GM19397 (cell line): ENCODE measurements at regions not wholly inside any gene's neighbourhood (a gene's known extent, or its start where the extent isn't known, plus 50 kb on each side); places are given as distances from the start of the nearest gene placed in this dataset.

Source experiments
- ATAC-seq: cut with Tn5 transposase; IDR thresholded peaks from one replicate; pipeline ENCODE4 v1.9.1; 2021; ENCODE audit warnings: mild to moderate bottlenecking, moderate library complexity; ENCODE audit not compliant: unreplicated experiment

- ATAC-seq: no peak
Measured at GRCh38 chr1:82485591-82486369, 685.0 kb downstream of the ADGRL2 start.

- ATAC-seq: no peak
Measured at GRCh38 chr1:82483146-82483545, 682.4 kb downstream of the ADGRL2 start.

- no peak for ATAC-seq
Measured at GRCh38 chr1:82478916-82479315, 678.2 kb downstream of the ADGRL2 start.

DNA sequence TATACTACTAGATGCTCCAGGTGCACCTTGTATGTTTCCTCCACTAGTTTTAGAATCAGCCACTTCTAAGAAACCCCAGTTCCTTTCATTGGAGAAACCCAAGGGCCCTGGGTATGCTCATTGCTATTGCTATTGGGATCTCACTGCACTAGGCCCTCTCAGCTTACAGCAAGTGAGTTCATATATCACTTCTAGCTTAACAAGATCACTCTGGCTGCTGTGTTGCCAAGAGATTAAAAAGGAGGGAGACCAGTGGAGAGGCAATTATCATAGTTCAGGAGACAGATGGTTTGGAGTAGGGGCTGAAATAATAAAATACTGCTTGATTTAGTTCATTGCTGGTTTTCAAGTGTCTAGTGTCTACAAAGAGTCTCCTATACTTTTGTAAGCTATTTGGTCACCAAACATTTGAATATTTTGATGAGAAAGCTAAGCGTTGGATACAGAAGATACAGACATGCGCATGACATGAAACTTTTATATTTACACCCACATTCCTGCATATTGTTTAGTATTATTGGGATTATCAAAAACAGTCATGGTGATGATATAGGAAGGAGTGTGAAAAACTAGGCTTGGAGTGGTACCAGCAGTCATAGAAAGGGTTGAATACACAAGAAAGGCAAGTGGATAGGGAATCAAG lies 671.9 kb downstream of the ADGRL2 start:
- no peak for ATAC-seq

- no peak for ATAC-seq
Measured at GRCh38 chr1:82466891-82467290, 666.2 kb downstream of the ADGRL2 start.

DNA sequence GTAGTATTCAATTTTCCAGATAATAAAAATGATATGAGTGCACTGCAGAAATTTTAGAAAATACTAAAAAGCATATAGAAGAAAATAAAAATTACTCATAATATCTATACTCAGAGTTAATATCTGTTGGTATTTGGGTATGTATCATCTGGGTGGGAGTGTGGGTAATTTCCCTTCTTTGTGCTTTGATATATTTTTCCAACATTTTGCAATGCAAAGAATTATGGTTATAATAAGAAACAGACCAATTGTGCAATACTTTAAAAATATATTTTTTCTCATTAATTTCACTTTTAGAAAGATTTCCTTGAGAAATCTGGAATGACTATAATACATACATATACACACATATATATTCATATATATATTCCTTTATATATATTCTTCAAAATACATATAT lies 665.7 kb downstream of the ADGRL2 start:
- ATAC-seq: no peak

- no peak for ATAC-seq
Measured at GRCh38 chr1:82465024-82465423, 664.3 kb downstream of the ADGRL2 start.

- no peak for ATAC-seq
Measured at GRCh38 chr1:82464362-82465001, 663.7 kb downstream of the ADGRL2 start.

DNA sequence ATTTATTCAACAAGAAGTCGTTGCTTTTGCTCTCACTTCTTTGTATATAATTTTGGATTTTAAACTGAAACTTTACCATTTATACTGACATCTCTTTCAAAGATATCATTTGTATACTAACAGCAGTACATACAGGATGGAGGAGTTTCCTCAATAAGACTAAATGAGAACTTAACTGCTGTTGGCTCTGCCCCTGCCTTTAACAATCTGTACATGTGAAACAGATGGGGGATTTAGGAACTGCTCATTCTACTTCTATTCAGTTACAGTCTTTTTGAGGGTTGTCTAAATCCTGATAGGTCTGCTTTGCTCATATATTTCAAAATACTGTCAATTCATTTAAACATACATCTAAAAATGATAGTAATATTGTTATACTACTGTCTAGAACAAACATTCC lies 663.2 kb downstream of the ADGRL2 start:
- ATAC-seq: no peak

DNA sequence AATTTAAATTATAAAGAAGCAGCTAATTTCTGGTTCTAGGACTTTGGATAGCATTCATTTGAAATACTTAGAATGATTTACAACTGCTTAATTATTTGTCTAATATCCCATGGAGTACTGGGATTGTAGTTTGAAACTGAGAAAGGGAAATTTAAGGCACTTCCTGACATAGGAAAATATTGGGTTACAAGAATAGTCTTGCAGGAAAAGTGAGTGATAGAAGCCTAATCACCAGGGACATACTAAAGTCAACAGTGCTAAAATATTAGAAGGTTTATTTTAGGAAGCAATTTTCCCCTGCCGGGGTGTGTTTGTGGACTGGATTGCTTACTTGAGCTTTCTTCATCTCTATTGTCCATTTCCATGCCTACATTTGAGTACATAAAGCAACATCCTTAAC lies 661.6 kb downstream of the ADGRL2 start:
- no peak for ATAC-seq

GRCh38 chr1:82455342-82455741 lies 654.6 kb downstream of the ADGRL2 start:
- ATAC-seq: no peak

GRCh38 chr1:82454431-82454830 lies 653.7 kb downstream of the ADGRL2 start:
- ATAC-seq: no peak

DNA sequence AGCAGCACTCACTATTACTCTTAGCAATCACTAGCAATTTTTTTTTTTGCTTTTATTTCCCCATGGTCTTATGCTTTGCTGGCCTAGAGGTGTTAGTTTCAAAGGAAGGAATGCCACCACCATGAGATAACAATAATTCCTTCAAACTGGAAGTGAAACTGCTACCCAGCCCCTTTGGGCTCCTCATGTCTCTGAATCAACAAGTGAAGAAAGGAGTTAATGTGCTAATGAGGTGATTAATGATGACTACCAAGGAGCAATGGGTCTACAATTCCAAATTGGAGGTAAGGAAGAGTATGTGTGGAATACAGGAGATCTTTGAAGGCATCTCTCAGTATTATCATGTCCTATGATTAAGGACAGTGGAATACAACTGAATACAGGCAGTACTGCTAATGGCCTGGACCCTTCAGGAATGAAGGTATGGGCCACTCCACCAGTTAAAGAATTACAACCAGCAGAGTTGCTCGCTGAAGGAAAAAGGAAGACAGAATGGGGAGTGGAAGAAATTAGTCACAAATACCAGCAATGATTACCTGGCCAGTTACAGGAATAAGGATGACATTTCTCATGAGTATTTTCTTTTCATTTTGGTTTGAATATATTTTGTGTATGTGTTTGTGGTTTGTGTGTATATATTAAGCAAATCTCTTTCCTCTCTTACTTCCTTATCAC lies 652.9 kb downstream of the ADGRL2 start:
- no peak for ATAC-seq

DNA sequence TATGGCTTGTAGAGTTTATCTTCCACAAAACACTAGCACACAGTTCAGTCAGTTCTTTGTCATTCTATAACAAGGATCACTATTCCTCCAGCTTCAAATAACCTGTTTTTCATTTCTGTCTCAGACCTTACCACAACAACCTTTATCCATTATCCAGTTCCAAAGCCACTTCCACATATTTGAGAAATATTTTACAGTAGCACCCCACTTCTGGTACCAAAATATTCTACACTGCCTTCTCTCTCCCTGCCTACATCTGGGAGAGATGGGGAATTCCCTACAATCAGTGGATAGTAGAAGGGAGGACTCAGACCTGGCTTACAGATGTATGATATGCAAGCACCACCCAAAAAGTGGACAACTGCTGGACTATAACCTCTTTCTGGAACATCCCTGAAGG lies 651.4 kb downstream of the ADGRL2 start:
- ATAC-seq: no peak

DNA sequence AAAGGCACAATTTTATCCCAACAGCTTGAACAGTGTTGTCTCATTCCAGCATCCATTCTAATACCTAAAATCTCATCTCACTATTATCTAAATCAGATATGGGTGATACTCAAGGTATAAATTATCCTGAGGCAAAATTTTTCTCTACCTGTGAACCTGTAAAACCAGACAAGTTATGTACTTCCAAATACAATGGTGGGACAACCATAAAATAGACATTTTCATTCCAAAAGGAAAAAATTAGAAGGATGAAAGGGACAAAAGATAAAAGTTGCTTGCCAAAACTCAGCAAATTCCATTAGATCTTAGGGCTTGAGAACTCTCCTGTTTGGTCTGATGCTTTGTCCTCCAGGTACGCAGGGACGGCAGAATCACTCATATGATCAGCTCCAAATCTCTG lies 650.5 kb downstream of the ADGRL2 start:
- no peak for ATAC-seq

DNA sequence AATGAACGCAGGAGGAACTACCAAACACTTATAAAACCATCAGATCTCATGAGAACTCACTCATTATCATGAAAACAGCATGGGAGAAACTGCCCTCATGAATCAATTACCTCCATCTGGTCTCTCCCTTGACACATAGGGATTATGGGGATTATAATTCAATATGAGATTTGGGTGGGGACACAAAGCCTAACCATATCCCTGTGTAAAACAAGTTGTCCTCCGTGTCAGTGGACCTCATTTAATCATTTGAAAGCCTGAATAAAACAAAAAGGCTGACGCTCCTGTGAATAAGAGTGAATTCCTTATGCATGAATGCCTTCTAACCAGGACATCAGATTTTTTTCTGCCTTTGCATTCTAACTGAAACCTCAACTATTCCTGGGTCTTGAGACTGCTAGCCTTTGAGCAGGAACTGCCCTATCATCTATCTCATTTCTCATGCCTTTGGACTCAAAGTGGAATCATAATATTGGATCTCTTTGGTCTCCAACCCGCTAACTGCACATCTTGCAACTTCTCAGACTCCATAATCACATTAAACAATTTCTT lies 648.8 kb downstream of the ADGRL2 start:
- no peak for ATAC-seq

GRCh38 chr1:82446955-82447354 lies 646.2 kb downstream of the ADGRL2 start:
- no peak for ATAC-seq

GRCh38 chr1:82446236-82446635 lies 645.5 kb downstream of the ADGRL2 start:
- ATAC-seq: no peak

DNA sequence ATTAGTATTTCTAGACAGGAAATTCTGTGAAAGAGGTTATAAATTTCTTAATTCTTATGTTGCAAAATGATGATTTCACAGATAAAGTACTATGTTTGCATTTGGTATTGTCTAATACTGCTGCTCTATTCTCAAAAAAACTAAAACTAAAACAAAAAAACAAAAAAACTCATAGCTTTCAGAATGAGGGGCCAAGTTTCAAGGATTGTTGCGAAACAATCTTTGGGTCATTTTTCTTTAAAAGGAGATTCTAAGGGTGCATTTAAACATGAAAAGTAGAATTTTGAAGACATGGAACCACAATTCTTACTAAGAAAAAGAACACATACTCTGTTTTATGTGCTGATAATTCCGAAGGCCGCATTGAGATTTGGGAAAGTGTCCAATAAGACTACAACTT lies 645.1 kb downstream of the ADGRL2 start:
- no peak for ATAC-seq

DNA sequence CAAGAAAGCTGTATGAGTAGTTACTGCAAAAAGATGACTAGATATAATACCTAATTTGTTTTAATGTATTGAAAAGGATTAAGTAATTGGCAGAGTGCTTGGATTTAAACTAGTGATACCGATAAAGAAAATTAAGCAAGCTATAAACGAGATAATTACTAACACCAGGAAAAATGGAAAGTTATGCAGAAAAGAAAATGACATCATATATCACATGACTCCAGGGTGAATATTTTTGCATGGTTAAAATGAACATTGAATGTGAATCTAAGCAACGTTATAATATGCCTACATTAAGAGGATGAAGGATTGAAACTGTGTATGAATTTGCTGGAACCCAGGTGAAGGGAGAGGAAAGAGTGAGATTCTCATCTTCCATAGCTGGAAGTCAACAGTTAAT lies 644.4 kb downstream of the ADGRL2 start:
- no peak for ATAC-seq

GRCh38 chr1:82441402-82441801 lies 640.7 kb downstream of the ADGRL2 start:
- no peak for ATAC-seq
